Right hindlimb (tissue), 1 donor: ENCODE measurements at regions not wholly inside any gene's neighbourhood (a gene's known extent, or its start where the extent isn't known, plus 50 kb on each side); places are given as distances from the start of the nearest gene placed in this dataset.

ENCODE experiments used
- DNase-seq: peaks from one replicate; pipeline ENCODE4 v3.0.0-alpha.2; 2018

DNA sequence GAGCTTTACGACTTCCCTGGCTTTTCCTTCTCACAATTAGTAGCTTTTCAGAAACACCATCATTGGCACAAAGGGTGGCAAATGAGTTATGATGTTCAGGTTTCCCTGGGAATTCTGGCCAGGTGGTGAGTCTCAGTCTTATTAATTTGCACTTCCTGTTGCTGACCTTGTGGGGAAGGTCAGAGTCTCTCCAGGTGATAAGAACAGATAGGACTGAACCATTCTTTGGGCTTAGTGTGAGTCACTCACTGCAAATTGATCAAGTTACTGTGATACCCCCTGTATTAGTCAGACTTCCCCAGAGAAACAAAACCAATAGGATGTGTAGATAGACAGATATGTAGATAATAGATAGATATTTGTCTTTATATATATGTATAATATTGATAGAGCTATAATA, 53.8 kb upstream of the RANBP3L start:
- DNase-seq, result no peak

DNA sequence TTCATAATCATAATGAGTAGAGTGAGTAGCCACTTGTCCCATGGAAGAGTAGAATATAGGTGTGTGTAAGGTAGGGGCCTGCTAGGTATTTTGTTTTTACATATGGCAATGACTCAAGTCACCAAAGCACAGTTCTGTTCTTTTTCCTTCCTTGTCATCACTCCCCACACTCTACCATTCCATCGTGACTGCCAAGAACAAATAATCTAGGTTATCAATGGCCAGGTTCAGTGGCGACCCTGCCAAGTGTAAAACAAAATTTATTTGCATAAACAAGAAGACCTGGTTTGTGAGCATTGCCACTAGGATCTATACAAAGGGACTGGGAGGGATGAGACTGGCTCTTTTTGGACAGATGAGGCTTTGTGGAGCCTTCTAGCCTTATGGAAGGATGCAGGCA, 55.2 kb upstream of the RANBP3L start:
- DNase-seq, result no peak

DNA sequence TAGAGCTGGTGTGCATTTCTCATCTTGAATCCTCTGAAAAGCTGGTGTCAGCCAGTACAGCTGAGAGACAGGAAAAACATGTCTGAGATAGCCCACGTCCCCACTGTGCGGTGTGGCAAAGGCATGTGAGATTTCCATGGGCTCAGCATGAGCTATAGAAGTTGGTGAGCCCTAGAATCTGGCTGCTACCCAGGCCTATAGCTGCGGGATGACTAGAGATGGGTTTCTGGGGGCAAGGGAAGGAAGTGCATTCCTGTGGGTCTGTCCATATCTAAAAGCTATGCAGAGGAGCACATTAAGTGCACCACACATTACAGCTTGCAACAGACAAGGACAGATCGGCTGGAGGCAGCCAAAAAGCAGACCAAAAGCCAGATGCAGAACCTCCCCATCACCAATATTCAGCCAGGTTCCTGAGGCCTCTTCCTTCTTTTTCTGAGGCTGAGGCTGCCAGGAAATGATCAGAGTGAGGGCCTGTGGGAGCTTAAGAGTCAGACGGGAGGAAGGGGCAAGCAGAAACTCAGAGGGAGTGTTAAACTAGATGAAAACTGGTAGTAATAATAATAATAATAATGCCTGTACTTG, 55.8 kb upstream of the RANBP3L start:
- DNase-seq, result peak; percentile 40

DNA sequence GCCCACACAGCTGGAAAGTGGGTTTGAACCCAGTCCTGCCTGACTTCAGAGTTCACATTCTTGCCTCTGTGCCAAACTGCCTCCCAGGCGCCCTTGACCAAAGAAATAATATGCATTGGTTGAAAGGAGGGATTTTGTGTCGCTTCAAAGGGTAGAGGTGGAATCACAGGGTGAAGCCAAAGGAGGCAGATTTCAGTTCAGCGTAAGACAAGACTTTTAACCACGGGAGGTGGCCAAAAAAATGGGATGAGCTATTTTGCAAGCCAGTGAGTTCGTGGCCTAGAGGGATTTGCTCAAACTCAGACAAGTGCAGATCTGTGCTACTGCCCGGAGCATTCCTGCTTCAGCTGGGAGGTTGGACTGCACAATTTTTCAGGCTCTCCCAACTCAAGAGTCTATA, 57.6 kb upstream of the RANBP3L start:
- DNase-seq, result no peak

DNA sequence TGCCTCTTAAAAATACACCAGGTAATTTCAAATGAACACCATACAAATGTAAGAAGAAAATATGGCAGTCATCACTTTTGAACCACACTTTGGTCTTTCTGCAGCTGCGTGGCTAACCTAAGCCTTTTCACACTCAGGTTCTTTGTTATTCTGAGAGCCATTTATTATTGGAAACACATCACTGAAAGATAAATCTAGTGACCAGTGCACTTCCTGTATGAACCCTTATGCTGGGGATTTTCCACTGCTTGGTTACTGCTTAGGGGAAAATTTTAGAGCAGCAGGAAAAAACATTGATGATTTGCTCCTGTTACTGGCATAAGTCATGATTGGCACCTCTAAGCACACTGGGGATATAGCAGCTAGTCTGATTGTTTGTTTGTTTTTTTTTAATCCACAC, 58.6 kb upstream of the RANBP3L start:
- DNase-seq, result no peak

DNA sequence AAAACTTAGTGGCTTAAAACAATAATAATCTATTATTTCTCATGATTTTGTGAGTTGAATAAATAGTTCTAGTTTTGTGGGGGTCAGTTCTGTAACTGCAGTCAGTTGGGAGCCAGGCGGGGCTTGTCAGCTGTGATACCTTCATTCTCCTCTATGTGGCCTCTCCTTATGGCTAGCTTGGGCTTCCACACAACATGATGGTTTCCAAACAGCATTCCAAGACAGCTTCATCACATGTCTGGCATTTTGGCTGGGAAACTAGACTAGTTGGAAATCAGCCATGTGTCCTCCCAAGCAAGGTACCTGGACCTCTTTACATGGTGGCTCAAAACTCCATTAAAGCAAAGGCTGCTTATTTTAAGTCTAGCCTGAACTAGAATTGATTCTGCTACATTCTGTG, 61.4 kb upstream of the RANBP3L start:
- DNase-seq, result no peak

DNA sequence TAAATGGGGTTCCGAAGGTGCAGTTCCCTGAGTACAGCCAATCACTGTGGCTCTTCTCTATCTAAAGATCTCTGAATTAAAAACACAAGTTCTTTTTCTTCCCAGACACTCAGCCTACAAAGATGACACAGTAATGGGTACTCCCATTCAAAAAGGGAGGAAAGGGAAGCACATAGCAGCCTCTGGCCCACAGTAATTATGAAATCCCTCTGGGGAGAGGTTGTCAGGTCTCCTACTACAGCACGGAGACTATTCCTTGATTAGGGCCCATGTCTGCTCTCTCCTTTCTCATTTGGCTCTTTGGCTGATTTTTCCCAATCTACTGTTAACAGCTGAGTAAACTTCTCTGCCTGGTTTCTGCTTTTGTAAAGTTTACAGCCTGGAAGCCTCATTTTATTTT, 62.0 kb upstream of the RANBP3L start:
- DNase-seq, result no peak

DNA sequence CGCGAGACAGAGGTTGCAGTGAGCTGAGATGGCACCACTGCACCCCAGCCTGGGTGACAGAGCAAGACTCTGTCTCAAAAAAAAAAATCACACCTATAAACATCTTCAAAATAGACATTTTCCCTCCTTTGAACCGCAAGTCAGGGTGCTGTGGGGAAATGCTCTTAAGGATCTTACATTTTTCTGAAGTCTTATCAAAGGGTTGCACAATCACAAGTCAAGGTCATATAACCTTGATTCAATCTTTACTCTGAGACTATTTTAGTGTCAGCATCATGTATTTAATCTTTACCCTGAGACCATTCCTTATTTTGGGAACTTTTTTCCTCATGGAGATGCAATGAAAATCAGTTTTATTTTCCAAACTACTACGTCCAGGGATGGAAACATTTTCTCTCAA, 62.8 kb upstream of the RANBP3L start:
- DNase-seq, result no peak

DNA sequence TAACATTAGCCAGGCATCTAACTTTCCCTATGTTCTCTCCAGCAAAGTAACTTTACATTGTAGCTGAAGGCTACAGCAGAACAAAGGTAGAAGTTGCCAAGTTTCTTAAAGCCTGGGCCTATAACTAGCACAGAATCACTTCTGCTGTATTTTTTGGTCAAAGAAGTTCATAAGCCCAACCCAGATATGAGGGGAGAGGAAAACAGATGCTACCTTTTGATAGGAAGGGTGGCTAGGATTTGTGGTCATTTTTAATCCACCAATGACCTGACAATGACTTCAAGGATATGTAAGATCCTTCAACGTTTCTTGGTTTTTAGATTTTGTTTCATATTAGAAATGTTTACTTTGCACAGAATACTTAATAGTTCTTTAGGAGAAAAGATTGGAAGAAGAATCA, 64.2 kb upstream of the RANBP3L start:
- DNase-seq, result no peak

DNA sequence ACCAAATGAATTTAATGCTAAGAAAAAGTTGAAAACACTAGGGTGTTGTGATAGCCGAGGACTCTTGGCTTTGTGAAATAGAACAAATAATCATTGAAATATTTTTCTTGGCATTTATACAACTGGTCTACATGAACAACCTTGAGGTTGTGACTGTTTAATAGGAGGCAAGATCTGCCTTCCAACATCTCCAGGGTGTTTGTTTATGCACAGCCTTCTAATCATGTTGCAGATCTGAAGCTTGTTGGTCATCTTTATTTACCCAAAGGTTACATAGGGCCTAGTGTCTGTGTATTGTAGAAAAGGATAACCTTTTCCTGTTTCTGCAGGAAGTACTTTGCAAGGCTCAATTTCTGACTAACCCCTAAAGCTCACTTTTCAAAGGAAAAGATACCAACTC, 65.2 kb upstream of the RANBP3L start:
- DNase-seq, result no peak

DNA sequence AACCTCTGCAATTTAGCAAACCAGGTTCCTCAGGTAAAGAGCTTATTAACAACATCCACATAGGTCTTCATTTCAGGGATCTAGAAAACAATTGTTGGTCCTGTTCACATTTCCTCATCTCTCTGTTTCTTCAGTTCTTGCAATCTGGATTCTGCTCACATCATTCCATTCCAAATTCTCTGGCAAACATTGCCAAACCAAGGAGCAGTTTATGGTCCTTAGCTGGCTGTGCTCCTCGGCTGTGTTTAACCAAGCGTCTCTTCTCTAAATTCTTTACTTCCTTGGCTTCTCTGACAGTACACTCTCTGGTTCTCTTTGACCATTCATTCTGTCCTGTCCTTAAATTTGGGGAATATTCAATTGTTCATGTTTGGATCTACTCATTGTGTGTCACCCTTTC, 65.8 kb upstream of the RANBP3L start:
- no peak for DNase-seq

DNA sequence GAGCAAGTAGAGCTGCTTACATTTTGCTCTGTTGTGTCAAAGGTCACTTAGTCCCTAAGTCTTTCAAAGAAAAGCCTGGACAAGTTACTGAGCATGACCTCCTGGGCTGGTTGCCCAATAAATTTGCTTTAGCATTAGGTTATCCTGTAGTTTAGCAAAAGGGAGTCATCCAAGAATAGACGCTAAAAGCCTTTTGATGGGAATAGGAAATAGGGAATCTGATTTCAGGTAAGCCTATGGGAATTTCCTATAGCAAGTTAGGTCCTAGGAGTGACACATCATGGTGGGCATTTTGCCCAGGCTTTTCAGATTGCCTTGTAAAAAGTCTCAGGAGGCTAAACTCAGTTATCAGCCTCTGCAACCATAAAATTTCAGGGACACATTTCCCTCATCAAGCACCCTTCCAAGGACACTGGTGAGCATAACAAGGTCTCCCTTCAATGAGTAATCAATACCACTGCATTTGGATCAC, 67.6 kb upstream of the RANBP3L start:
- no peak for DNase-seq

DNA sequence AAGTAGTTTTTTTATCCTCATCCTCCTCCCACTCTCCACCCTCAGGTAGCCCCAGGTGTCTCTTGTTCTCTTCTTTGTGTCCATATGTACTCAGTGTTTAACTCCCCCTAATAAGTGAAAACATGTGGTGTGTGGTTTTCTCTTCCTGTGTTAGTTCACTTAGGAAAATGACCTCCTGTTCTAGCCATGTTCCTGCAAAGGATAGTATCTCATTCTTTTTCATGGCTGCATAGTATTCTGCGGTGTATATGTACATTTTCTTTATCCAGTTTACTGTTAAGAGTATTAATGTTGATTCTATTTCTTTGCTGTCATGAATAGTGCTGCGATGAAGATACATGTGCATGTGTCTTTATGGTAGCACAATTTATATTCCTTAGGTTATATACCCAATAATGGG, 68.4 kb upstream of the RANBP3L start:
- no peak for DNase-seq

DNA sequence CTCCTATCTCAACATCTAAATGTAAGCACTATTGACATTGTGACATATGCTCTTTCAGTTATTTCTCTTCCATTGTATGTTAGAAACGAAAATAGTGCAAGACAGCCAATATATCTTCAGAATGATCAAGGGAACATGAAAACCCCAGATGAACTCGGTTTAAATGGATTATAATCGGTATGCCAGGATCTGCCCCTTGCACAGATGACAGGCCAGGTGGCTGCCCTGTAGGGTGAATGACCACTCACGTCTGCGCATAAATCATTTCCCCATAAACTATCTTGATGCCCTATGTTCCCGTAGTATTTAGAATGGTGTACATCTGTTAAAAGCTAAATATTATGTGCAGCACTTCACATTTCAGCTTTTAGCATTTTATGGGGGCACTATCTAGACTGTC, 69.7 kb upstream of the RANBP3L start:
- no peak for DNase-seq

DNA sequence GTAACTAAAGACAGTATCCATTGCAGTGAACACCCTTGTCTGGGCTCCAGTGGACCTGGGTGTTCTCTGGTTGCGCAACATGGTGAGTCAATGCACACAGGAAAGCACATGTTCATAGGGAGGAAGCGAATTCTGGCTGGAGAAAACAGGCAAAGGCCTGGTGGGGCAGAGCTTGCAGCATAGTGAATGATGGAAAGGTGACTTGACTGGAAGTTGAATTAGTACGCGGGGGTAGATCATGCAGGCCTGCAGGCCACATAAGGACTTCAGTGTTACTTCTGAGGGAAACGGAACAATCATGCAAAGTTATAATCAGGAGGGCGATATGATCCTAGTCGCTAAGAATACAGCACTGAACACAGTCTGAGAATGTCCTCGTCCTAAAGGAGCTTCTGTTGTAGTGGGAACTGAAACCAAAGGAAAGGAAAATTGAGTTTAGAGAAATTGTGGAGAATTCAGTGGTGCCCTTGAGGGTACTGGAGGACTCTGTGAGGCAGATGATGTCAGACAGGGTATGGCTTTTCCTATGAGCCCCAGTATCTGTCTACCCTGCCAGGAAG, 71.9 kb upstream of the RANBP3L start:
- no peak for DNase-seq

DNA sequence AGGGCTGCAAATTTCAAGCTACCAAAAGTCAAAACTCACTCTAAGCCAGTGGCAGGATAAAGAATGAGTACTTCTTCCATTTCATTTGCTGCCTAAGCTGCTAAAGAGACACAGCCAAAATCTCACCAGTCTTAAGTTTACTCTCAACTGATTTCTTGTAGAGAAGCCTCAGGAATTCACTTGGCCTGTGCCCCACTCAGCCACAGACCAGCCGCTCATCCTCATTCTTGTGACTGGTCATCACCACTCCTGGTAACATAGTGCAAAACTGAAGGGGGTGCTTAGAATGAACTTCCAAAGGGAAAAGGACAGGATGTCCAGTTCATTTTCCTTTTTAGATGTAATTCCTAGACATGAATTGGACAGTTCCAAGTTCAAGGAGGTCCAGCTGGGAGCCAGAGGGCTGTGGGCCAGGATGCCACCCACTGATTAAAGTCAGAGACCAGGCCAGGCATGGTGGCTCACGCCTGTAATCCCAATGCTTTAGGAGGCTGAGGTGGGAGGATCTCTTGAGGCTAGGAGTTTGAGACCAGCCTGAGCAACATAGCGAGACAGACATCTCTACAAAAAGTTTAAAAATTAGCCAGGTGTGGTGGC, 72.7 kb upstream of the RANBP3L start:
- peak; percentile 40 for DNase-seq

DNA sequence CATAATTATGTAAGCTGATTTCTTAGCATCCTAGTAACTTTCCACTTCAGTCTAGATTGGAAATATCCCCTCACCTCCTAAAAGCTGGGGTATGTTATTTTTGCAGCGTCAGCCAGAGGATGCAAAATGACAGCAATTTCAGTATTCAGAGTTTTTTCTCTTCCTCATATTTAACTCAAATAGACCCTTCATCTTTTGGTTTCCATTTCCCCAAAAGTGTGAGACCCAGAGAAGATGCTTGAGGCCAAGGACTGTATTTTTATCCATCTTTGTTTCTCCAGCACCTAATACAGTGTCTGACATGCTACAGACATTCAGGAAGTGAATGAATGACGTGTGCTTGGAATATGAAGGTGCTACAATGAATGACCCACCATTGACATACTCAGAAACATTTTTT, 75.5 kb upstream of the RANBP3L start:
- no peak for DNase-seq

DNA sequence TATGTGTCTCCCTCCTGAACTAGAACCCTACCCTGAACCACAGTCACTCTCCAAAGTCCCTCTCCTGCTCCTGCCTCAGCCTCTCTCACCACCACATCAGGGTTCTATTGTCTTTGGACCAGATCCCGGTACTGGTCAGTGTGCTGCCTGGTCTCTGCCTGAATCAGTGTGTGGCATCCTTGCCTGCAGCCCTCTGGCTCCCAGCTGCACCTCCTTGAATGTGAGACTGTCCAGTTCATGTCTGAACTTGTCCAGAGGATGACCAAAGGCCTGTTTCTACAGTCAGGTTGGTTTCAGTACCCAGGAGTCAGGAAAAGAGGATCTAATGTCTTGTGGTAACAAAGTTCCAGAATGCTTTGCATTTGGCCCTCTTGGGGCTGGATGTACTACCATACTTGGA, 76.8 kb upstream of the RANBP3L start:
- no peak for DNase-seq

DNA sequence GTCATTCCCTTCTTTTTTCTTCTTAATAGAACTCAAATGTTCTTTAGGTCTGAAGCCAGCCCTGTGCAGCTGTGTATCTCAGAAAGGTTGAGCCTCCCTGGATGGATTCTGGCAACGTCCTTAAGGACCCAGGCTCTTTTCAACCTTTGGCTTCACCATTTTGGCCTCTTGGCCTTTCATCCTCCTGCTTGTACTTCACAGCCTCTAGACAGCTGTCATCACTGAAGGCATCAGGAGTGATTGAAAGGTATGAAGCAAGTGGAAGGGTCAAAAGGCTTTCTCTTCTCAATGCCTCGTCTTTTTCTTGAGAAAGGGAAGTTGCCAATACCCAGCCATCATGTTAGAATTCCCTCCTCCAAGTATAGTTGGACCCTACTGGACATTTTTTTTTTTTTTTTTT, 81.2 kb upstream of the RANBP3L start:
- DNase-seq, result no peak

DNA sequence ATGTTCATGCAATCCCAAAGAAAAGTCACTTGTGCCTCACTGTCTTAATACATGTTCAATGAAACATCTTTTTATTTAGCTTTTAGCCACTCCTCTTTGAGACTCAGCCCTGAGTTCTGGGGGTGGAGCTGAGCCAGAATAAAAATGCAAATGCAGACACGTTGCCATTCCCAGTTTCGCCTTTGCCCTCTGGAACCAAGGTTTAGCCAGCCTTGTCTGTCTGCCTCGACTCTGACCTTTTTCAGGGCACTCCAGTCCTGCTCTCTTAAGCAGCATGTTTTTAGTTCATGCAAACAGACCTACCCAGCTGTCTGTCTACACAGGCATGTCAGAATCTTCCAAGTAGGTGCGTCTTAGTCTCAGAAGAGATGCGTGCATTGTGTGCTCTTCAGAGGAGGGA, 82.2 kb upstream of the RANBP3L start:
- DNase-seq, result no peak

DNA sequence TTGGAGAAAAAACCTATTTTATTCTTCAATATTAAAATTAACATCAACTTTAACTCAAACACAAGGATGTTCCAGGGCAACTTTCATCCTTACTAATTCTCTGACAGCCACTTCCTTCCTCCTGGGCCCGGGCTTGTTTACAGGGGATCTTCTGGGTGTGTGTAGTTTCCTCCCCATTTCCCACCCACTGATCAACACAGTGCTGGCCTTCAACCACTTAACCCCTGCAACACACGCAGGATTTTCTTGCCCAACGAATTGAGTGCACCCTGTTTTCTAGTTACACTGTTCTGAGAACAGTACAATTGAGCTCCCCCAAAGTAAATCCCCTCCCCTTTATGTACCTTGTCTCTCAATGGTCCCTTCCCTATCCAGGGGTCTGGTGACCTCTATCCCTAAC, 83.1 kb upstream of the RANBP3L start:
- no peak for DNase-seq

DNA sequence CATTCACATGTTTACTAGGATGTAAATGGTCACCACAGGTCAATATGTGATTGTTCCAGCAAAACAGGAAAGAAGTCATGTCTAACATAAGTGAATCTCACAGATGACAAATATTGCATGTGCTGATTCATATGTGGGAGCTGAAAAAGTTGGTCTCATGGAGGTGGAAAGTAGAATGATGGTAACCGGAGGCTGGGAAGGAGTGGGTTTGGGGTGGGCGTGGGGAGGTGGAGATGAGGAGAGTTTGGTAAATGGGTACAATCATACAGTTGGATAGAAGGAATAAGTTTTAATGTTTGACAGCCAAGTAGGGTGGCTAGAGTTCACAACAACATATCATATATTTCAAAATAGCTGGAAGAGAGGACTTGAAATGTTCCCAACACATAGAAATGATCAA, 83.8 kb upstream of the RANBP3L start:
- no peak for DNase-seq

DNA sequence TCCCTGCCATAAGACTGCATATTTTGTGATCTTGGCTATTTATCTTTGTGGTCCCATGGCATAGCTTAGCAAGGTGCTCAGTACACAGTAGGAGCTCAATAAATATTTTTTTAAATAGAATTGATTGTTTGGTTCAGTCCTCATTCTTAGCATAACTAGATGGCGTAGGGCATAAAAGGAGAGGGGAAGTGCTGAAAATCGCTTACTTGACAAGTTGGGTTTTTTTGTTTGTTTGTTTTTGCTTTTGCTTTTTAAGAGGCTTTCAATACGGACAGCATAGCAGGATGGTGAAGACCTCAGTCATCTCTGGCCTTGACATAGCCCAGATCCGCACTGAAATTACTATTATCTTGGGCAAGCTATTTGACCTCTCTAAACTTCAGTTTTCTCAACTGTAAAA, 86.6 kb upstream of the RANBP3L start:
- no peak for DNase-seq

DNA sequence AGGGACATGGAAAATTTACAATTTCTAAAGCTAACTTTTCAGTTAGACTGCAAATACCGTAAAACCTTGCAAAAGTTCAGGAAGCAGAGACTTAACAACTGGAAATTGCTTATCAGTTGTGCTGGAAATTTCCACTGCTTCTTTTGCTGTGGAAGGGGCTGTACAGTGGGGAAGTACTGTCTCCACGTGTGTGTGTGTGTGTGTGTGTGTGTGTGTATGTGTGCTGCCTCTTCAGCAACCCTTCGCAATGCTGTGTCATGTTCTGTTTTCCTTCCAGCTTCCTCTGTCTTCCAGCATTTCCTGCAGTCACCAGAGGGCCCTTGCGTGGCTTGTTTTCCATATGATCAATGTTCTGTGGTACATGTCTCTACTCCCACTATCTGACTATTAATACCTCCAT, 87.5 kb upstream of the RANBP3L start:
- DNase-seq, result peak; percentile 55

DNA sequence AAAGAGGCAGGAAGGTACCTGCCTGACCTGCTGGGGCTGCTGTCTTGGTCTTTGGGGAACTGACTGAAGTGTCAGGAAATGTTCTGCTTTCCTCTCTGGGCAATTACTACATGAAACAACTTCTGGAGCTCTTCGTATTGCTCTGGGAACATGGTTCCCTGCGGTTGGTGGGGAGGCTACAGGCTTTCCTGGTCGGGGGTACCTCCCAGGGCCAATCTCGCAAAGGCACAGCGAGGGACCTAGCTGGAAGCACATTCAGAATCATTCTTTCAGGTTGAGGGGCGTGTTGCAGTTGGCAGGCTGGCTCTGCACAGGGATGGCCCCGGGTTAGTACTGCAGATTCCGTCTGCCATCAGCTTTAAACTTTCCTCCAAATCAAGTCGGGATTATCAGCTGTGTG, 88.9 kb upstream of the RANBP3L start:
- DNase-seq, result no peak
